Renal pelvis (tissue), 1 donor: ENCODE measurements at regions not wholly inside any gene's neighbourhood (a gene's known extent, or its start where the extent isn't known, plus 50 kb on each side); places are given as distances from the start of the nearest gene placed in this dataset.
A peak's percentile ranks its signal among the peaks of the same experiment; 100 is the strongest.

Experiments used
- DNase-seq: peaks from one replicate; pipeline ENCODE4 v3.0.0-alpha.2; 2013

DNA sequence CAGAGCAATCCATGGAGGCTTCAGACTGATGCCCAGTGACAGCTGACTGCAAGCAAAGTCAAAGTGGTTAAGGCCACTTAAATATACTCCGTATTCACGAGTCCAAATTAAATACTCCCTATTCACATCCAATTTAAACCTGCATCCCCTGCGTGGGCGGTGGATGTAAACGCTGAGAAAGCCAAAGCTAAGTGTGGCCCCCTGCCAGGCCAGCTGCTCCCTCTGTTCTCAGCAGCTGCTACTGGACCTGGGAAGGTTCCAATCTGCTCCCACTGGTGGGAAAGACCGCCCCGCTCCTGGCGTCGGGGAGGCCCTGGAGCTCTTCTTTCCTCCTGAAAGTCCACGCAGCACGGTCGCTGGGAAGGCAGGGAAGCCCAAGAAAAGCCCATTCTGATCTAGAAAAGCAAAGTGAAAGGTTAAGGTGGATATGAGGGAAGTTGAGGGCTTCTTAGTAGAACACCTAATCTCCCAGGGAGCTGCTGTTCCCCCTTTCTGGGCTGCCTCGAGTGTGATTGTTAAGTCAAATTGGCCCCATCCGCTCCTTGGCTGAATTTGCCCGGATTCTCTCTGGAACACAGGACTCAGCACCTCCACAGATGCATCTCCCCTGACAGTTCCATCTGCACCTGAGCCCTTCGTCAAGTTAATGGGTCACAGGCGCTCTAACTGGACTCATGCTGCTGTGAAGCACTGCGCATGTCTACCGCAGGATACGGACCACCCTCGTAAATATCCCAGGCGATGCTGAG is 205.5 kb downstream of the USP12 start:
- DNase-seq = no peak

GRCh38 chr13:26964278-26965250 is 204.0 kb upstream of the GPR12 start:
- DNase-seq = no peak

GRCh38 chr13:26962671-26963070 is 202.1 kb upstream of the GPR12 start:
- no peak for DNase-seq

DNA sequence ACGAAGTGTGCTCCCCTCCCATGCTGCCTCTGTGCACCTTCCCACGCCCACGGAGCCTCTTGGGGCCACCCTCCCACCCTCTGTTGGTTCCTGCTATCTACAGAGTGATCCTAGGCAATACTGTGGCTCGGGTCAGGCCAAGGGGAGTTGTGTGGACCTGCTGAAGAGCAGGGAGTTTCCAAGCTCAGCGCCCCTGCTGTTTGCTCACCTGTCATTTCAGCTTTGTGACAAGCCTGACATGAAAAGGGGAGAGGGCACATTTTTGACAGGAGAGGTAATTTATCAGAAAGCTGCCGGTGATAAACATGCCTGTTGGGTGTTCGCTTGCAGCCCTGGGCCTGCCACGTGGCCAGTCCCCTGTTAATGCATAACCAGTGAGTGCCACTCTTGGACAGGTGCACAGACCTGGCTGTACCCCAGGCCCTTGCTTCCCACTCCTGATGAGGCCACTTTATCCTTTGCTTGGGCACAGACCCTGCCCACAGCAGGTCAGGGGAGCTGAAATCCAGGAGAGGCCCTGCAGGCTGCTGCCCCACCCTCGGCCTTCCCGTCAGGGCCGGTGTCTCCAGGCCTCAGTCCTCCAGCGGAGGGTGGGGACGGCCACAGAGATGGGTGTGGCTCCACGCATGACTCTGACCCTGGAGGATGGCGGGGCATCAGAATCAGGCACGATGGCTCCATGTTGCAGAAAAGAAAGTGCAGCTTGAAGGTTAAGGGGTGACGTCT is 201.5 kb upstream of the GPR12 start:
- no peak for DNase-seq

DNA sequence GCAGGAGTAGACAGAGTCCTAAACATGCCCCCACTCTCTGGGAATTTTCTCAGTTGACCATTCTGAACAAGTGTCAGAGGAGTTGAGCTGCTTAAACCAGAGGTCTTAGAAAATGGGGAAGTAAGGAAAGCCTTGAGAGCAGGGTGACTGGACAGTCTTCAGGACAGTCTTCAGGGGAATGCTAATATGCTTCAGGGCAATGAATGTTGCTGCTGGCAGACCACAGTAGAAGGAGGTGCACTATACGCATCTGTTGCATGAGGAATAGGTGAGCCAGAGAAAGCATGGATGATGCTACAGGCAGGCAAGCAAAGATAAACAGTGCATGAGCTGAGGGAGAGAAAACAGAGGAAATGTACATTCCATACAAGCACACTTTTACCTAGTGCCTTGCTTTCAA is 196.6 kb upstream of the GPR12 start:
- no peak for DNase-seq

DNA sequence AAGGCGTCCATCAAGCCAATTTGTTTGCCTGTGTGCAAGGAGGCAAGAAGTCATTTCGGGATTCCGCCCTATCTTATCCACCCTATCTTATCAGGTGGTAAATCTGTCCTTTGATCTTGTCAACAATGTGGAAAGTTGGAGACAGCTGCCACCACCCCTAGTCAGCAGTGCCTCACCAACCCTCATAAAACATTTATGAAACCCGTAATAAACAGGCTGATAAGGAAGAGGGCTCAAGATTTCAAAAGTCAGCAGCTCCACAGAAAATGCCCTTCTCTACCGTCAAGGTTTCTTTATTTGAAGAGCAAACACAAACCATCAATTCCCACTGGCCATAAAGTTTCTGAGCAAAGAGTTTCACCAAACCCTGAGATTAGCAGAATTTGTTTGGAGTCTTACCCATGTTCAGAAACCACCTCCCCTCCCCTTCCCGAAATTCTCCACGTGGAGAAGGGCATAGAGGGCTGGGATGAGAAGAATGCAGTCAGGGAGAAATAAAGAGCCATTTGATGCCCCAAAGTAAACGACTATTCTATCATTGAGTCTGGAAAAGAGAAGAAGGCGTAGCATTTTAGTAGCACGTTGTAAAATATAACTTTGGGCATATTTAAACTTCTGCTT is 196.0 kb upstream of the GPR12 start:
- no peak for DNase-seq

- DNase-seq = no peak
Measured at GRCh38 chr13:26954976-26955375, 194.4 kb upstream of the GPR12 start.

GRCh38 chr13:26953291-26953690 is 192.7 kb upstream of the GPR12 start:
- DNase-seq = no peak

DNA sequence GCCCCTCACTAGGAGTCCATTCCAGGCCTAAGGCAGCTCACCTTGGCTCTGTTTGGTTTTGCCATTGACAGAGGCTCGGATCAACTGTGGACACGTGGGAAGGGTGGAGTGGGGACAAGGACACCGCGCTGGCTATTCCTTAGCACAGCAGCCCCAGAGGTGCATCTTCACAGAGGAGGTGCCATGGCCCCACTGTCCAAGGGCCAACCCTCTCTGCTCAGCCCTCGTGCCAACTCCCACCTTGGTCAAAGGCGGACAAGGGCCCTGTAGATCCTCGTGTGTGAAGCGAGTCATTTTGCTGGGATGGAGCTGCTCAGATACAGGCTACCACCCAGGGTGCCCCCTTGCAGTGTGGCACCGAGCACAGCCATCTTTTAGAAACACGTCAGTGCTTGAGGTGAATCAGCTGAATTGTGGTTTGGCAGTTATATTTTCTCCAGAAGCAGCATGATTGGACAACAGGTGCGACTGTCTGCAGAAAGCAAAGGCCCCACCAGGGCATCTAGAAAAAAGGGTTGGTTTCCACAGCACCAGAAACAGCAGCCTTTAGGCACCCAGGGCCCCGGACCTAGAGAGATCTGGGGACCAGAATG is 192.1 kb upstream of the GPR12 start:
- DNase-seq = no peak

DNA sequence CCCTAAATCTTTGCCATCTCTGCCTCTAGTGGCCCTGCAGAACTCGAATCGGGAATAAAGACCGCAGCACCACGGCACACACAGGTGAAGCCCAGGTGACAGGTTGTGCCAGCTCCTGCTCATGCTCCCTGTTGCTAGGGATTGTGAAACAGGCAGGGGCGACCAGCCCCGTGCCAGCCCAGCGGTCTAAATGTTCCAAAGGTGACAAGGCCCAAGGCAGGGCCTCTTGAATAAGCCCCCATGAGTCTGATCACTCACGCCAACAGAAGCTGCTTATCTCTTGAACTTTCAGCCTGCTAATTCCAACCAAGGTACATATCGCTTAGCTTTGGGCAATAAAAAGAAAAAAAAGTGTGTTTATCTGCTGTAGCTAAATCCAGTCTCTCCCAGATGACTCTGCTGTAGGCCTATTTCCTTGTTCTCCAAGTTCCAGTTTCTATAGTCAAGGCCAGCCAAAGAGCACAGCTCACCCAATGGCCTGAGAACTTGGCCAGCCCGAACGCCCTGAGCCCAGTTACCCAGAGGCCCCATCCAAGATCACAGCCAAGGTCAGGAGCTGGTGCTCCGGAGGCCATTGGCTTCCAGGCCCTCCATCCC is 191.1 kb upstream of the GPR12 start:
- DNase-seq = no peak

DNA sequence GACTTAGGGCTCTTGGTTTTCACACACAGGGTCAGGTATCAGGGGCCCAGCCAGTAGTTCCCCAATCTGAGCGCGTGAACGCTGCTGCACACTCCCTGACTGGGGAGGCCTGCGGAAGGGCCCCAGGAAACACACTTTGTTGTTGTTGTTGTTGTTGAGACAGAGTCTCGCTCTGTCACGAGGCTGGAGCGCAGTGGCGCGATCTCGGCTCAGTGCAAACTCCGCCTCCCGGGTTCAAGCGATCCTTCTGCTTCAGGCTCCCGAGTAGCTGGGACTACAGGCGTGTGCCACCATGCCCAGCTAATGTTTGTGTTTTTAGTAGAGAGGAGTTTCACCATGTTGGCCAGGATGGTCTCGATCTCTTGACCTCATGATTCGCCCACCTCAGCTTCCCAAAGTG is 190.4 kb upstream of the GPR12 start:
- DNase-seq = no peak

DNA sequence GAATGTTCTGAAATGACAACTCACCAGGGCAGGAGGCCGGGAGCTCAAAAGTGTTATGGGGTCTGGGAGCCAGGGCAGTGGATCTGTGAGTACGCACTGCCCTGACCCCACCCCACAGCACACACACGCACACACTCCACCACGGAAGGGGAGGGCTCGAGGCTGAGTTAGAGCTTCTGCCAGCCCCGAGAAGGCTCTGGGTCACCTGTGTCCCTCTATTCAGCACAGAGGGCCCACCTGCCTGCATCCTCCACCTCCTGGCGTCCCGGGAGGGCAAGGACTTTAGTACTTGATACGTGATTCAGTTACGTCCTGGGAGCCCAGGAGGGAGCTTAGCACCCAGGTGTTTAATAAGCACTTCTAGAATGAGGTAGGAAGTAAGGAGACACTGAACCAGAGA is 190.0 kb upstream of the GPR12 start:
- no peak for DNase-seq

- DNase-seq = no peak
Measured at GRCh38 chr13:26949701-26950502, 189.3 kb upstream of the GPR12 start.

- DNase-seq = no peak
Measured at GRCh38 chr13:26948353-26948752, 187.8 kb upstream of the GPR12 start.

GRCh38 chr13:26946684-26947343 is 186.2 kb upstream of the GPR12 start:
- DNase-seq = peak; percentile 55

GRCh38 chr13:26943748-26944147 is 183.2 kb upstream of the GPR12 start:
- DNase-seq = no peak

GRCh38 chr13:26942184-26942583 is 181.6 kb upstream of the GPR12 start:
- no peak for DNase-seq

DNA sequence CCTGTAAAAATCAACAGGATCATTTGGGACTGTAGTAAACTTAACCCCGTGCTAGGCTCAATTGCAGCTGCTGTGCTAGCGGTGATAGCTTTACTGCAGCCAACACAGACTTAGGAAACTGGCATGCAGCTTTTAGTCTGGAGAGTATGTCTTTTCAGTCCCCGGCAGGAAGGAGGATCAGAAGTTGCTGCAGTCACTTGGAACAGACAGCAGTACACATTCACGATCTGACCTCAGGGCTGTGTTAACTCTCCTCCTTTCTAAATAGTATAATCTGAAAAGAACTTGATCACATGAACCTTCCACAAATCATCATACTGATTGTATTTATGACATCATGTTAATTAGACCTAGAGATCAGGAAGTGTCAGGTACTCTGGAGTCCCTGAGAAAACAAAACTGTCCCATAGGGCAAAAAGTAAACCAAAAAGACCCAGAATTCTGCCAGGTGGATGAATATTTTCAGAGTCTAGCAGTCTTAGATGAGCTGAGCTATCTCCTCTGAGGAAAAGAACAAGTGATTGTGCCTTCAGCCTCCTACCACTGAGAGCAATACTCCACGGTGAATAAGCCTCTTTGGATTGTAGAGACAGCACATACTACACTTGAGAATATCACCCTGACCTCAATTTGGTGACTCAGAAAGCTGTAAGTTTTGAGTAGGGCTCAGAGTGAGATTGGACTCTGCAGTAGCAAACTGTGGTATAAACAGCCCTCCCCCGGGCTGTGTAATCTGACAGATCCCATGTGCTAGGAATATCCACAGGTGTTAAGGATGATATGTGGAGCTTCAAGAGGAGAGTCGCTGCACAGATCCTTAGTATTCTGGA is 181.0 kb upstream of the GPR12 start:
- no peak for DNase-seq

DNA sequence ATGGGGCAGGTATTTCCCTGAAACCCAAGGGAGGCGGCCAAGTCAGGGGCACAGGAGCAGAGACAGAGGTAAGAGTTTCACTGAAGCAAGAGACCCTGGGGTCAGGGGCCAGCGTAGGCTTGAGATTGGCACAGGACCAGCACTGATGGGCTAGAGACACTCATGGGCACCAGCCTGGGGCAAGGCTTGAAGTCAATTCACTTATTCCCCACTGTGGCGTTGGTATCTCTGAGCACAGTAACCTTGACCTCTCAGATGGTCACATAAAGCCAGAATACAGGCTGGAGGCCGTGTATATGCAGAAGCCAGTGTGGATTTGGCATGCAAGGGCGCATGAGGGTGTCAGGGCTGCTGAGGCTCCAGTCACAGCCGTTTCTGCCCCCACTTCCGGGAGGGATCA is 173.5 kb upstream of the GPR12 start:
- DNase-seq = no peak
